Activated gamma-delta T cell (primary cell): ENCODE measurements at regions not wholly inside any gene's neighbourhood (a gene's known extent, or its start where the extent isn't known, plus 50 kb on each side); places are given as distances from the start of the nearest gene placed in this dataset.
"Not testable (repeated sequence)": the region's sequence is repeated elsewhere in the genome, so short reads cannot be mapped to it uniquely, and the experiment has no call there.

Experiments
- DNase-seq: peaks from one replicate; lab custom pipeline; 2025; lab: John Stamatoyannopoulos, UW

DNA sequence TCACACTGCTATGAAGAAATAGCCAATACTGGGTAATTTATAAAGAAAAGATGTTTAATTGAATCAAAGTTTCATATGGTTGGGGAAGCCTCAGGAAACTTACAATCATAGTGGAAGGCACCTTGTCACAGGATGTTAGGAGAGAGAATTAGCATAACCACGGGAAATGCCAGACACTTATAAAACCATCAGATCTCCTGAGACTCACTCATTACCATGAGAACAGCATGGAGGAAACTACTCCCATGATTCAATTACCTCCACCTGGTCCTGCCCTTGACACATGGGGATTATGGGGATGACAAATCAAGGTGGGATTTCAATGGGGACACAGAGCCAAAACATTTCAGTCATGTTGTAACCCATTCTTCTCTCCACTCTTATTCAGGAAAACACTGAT, 472.9 kb upstream of the FSIP2 start:
- DNase-seq = no peak

DNA sequence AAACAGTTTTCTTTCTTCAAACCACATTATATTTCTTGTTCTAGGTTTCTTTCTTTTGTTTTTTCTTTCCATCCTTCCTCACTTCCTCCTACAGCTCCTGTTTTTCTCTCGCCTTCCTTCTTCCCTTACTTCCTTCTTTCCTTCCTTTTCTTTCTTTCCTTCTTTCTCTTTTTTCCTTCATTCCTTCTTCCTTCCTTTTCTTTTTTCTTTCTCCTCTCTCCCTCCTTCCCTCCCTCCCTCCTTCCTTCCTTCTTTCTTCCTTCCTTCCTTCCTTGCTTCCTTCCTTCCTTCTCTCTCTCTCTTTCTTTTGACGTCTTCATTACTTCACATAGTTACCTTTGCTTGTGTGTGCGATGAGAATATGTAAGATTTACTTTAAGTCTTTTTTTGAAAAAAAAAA, 470.0 kb upstream of the FSIP2 start:
- DNase-seq = no peak

DNA sequence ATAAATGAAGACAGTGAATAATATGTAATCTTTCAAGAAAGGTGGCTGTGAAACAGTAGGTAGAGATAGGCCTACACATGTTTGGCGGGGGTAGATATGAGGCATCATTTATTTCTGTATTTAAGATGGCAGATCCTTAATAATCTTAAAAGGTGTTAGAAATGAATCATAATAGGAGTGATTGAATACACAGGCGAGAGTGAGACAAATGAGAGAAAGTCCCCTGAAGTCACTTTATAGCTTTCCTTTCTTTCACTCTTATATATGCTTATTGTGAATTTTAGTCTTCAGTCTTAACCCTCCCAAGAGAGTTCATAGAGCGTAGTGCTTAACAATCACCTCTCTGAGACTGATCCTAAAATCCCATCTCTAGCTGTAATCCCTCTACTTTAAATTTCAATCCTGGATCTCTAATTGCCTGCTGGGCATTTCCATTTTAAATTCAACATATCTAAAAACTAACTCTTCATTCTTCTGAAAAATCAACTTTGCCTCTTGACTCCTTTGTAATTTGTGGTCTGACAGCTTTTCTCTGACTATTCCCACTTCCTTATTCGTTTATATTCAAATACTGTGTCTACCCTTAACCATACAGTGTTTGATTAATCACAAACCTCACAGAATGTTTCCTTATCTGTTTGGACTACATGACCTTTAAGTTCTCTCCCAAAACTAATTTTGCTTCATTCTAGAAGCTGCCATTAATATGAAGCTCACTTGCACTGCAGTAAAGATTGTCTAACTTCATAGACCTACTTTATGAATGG, 463.7 kb upstream of the FSIP2 start:
- no peak for DNase-seq

DNA sequence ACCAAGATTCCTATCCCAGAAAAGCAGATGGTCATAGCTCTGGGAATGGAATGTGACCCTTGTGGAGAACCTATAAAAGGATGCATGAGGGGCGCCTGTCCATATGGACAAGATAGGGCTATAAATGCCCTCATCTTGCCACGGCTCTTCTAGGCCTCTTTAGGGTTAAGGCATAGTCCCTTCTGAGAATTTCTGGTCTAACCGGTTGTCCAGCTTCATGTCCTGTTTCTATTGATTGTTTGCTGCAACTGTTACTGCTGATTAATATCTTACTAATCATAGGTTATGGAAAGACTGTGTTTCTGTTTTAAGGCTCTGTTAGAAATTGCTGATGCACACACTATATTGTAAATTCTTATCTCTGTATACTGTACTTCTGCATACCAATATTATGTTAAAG, 462.6 kb upstream of the FSIP2 start:
- not testable (repeated sequence) for DNase-seq

DNA sequence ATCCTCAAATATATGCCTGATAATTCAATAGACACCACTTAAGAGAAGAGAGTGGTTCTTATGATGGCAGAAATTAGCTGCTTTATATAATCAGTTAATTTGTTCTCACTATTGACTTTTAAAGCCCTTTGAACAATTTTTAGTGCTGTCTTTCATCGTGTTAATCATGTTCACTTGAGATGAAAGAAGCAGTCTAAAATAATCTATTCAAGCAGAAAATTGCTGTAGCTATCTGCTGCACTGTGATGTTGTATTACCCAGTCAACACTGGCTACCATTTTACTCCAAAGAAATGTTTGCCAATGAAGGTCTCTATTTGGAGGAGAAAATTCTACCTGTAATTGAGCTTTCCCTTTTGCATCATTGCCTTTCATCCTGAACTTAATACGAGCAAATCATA, 459.8 kb upstream of the FSIP2 start:
- DNase-seq = no peak

DNA sequence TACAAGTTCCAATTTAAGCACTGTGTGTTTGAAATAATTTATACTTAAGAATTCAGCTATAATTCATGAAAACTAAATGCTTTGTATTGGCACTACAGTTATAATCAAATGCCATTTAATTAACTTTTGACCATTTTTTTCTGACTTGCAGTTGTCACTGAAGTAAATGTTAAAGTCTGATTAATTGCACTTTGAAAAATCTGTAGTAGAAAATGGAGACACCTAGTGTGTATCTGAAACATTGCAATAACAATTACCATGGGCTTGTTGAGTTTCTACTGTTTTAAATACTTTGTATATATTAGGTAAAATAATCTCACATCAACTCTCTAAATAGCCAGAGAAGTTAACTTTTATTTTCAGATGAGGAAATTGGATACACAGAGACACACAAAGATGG, 458.6 kb upstream of the FSIP2 start:
- no peak for DNase-seq

DNA sequence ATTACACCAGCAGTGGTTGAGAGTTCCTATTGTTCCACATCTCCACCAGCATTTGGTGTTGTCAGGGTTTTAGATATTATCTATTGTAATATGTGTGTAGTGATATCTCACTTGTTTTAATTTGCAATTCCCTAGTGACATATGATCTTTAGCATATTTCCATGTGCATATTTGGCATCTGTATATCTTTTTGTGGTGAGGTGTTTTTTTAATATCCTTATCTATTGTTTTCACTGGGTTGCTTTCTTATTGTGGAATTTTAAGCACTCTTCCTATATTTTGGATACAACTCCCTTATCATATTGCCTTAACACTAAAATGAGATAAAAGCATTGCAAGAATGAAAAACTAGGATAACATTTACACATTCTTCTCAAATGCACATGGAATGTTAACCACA, 453.9 kb upstream of the FSIP2 start:
- no peak for DNase-seq

DNA sequence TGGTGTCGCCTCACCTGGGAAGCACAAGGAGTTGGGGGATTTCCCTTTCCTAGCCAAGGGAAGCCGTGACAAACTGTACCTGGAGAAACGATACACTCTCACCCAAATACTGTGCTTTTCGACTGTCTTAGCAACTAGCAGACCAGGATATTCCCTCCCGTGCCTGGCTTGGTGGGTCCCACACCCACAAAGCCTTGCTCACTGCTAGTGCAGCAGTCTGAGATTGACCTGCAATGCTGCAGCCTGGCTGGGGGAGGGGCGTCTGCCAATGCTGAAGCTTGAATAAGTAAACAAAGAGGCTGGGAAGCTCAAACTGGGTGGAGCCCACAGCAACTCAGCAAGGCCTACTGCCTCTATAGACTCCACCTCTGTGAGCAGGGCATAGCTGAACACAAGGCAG, 448.6 kb upstream of the FSIP2 start:
- DNase-seq = not testable (repeated sequence)

DNA sequence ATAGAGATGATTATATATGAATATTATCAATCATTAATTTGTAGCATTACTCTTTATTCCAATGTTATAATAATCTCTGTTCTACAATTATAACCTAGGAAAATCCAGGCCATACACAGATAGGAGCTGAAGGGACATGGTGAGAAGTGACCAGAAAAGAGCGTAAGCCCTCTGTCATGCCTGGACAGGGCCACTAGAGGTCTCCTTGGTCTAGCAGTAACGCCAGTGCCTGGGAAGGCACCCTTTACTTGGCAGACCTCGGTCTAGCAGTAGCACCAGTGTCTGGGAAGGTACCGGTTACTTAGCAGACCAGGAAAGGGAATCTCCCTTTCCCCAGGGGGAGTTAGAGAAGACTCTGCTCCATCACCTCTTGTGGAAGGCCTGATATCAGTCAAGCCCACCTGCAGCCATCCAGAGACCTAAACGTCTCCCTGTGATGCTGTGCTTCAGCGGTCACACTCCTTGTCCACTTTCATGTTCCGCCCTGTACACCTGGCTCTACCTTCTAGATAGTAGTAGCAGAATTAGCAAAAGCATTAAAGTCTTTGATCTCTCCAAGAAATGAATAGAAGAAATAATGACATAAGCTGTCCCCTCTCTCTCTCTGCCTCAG, 447.5 kb upstream of the FSIP2 start:
- DNase-seq = no peak

DNA sequence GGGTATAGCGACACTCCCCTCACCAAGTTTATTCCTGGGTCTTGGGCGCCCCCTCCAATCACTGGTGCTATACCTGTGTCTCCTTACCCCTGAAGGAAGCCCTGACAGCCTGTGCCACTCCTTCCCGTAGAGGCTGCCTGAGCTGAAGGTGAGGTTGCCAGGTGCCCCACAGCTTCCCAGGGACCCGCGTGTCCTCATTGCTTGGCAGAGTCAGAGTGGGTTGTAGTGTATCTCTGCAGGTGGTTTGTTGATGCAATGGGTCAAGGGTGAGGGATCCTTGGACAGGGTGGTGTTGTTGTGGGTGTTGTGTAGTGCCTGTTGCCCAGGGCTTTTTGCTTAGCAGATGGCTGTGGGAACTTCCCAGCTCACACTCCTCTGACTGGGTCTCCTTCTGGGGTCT, 438.7 kb upstream of the FSIP2 start:
- DNase-seq = no peak

DNA sequence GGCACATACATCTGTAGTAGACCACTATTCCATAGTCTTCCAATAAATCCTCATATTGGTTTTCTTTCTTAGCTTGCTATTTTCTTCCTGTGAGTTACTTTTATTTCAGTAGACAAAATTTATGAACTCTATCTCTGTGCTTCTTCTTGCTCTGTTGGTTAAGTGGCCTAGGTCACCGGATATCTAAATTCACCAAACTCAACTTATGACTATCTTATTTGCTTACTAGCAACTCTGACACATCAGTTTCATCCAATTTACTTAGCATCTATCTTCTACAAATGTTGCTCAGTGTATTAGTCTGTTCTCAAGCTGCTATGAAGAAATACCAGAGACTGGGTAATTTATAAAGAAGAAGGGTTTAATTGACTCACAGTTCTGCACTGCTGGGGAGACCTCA, 432.5 kb upstream of the FSIP2 start:
- DNase-seq = no peak

DNA sequence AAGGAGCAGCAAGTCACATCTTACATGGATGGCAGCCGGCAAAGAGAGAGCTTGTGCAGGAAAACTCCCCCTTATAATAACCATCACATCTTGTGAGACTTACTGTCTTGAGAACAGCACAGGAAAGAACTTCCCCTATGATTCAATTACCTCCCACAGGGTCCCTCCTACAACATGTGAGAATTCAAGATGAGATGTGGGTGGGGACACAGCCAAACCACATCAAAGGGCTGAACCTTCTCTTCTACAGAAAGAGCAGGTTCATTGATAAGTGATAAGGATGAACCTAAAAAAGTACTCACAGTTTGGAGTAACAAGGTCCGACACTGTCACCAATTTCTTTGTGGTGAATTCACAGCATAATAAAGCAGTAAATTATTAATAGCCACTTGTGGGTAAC, 422.2 kb upstream of the FSIP2 start:
- no peak for DNase-seq

DNA sequence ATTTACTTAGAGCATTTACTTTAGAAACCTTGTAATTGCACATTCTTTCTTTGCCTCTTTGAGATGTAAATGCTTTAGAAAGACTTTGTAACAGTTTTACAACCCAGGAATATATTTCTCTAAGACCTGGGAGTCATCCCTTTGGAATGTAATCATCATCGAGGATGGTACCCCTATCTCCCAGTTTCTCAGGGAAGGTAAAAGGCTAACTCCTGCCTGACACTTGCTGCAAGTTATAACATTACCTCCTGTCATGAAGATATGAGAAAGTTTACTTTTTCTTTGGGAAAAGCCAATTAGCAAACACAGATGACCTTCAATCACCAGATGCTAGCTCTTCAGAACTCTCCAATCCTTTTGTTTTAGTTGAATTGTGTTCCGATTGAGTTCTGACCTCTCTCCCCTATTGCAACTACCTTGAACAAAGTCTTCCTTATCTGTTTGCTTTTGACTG, 420.3 kb upstream of the FSIP2 start:
- no peak for DNase-seq

DNA sequence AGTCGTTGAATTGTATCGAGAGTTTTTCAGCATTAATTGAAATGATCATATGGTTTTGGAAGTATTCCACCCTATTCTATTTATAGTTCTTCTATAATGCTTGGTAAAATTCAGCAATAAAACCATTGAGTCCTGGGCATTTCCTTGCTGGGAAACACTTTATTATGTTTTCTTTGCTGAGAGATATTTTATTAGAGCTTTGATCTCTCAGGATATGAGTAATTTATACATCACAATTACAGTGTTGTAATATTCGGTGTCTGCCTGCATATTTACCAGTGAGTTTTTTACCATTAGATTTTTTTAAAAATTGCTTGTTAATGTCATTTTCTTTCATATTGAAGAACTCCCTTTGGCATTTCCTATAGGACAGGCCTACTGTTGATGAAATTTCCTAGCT, 402.7 kb upstream of the FSIP2 start:
- DNase-seq = no peak

DNA sequence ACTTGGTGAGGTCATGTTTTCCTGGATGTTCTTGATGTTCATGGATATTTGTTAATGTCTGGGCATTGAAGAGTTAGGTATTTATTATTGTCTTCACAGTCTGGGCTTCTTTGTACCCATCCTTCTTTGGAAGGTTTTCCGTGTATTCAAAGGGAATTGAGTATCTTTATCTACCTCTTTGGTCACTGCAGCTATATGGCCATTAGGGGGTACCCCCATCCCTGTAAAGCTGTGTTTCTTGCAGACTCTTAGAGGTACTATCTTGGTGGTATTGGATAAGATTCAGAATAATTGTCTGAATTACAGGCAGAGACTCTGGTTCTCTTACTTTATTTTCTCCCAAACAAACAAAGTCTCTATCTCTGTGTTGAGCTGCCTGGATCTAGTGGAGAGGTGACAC, 401.6 kb upstream of the FSIP2 start:
- no peak for DNase-seq

DNA sequence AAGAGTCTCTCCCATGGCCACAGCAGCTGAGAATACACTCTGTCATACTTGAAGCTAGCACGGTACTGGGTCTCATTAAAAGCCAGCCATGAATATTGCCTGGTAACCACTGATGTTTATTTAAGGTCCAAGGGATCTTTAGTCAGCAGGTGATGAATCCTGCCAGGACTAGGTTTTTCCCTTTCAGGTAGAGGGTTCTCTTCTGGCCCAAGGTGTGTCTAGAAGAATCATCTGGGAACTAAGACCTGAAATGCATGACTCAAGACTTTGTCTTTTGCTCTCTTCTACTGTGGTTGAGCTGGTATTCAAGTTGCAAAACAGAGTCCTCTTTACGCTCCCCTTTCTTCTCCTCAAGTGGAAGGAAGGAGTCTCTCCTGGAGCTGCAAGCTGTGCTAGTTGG, 400.5 kb upstream of the FSIP2 start:
- DNase-seq = no peak

DNA sequence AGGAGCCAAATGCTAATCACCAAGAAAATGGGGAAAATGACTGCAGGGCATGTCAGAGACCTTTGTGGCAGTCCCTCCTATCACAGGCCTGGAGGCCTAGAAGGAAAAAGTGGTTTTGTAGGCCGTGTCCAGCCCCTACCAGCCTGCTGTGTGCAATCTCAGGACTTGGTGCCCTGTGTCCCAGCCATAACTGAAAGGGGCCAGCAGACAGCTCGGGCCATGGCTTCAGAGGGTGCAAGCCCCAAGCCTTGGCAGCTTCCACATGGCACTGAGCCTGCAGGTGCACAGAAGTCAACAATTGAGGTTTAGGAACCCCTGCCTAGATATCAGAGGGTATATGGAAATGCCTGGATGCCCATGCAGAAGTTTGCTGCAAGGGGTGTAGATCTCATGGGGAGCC, 391.2 kb upstream of the FSIP2 start:
- DNase-seq = no peak

DNA sequence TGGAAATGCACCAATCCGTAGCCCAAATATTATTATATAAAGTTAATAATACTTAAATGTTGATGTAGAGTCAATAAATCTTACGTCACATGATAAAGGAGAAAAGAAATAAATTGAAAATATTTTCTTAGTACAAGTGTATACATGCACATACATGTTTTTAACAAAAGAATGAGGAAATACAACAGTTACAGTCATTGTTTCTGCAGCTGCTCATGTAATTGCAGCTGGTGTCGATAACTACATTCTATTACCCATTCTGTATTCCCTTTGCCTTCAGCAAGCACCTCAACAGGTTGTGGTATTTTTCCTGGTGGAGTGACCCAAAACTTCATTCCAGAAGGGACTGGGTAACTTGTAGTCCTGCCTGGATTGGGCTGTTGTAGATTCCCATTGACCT, 377.8 kb upstream of the FSIP2 start:
- DNase-seq = no peak

DNA sequence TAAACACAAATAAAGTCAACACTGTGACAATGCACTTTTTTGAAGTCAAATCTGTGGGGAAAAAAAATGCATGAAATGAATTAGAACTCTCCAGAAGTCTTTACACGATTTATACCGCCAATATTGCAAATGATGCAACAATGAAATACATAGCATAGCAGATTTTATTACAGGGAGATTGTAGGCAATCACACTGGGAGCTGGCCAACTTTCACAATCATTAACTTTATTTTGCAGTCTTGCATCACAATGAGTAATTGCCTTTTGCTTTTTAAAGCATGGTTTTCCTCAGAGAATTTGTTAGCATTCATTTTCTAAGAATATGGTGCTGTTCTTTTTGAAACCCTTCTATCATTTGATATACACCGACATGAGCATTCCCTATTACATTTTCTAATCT, 366.4 kb upstream of the FSIP2 start:
- no peak for DNase-seq

DNA sequence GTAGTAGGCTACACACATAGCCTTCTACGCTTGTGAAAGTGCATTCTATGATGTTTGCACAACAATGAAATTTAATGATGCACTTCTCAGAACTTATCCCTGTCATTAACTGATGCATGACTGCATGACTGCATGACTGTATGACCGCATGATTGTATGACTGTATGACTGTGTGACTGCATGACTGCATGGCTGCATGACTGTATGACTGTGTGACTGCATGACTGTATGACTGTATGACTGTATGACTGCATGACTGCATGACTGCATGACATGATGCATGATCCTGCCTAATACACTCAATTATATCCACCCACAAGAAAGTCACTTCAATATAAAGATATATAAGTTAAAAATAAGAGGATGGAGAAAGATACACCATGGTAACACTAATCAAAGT, 365.4 kb upstream of the FSIP2 start:
- no peak for DNase-seq

DNA sequence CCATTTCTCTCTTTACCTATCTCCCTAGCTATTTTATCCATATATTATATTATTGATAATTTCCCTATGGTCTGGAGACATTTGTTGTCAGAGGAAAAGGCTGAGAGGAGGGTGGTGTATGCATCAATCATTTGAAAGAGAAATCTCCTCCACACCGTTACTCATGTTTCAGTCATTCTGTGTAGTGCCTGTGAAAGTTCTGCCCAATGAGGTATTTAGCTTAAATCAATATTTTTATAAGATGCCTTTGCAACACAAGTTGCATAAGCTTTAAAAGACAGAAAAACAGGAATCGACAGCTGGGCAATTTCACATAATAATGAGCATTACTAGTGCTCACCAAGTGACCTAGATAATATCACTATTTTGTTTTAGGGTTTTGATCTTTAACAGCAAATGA, 363.7 kb upstream of the FSIP2 start:
- no peak for DNase-seq

DNA sequence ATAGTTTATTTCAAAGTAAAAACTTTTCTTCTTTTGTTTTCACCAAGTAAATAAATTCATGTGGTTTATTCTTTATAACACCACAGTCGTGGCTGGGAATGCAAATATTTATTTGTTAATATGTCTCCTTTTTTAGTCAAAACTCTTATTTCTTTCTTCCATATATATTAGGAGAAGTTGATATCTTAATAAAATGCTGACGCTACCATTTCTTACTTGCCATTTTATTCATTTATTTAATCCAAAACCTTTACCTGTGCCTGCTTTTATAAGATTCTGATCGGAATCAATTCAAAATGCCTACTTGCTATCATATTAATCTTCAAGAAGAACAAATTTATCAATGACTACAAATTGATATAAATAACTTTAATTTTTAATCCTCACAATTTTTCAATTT, 362.9 kb upstream of the FSIP2 start:
- DNase-seq = no peak

DNA sequence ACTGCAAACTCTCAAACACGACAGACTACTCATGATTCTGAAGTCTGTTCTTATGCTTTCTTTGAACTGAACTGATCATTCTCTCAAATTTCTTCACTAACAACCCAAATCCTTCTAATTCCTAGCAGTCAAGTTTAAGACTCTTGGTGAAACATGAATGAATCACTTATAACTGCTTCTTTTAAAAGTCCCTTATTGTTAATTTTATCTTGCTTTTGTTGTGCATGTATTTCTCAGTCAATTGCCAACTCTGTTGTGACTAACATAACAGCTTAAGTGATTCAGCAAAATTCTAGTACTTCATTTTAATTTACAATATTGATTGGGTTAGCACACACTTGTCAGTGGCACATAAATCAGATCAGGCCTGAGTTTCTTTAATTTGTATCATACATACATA, 357.0 kb upstream of the FSIP2 start:
- no peak for DNase-seq
